ENCODE measurements at regions not wholly inside any gene's neighbourhood (a gene's known extent, or its start where the extent isn't known, plus 50 kb on each side); places are given as distances from the start of the nearest gene placed in this dataset.
"Not testable (repeated sequence)": the region's sequence is repeated elsewhere in the genome, so short reads cannot be mapped to it uniquely, and the experiment has no call there.

GRCh38 chr1:213538251-213538650 is 449.5 kb upstream of the PROX1 start:
- peaks cover 0 to 4% (median 0%) of the 10 kb centered on the region in 3 donors for H3K27me3 ChIP-seq (ENCODE audit: control insufficient read depth in 3 of 3, insufficient read depth in 3 of 3, low read length in 3 of 3)
- H3K9me3 ChIP-seq (ENCODE audit: control insufficient read depth in 3 of 3, low read length in 3 of 3) = no peaks in the 10 kb centered on the region
- no peak overlapping the region for H3K4me3 ChIP-seq (ENCODE audit: low read length in 3 of 3)
- H3K36me3 ChIP-seq (ENCODE audit: control insufficient read depth in 3 of 3, insufficient read depth in 3 of 3, low read length in 3 of 3) = no peaks in the 10 kb centered on the region
- H3K9ac ChIP-seq (ENCODE audit: low read depth in 1 of 3, low read length in 3 of 3) = no peak overlapping the region
- H3K27ac ChIP-seq (ENCODE audit: low read depth, low read length) = no peak overlapping the region
- no peaks in the 10 kb centered on the region for H3K4me1 ChIP-seq (ENCODE audit: control insufficient read depth in 3 of 3, insufficient read depth in 3 of 3, low read length in 3 of 3)

- H3K27ac ChIP-seq (ENCODE audit: low read depth, low read length) = no peak overlapping the region
- peaks cover 0 to 4% (median 0%) of the 10 kb centered on the region in 3 donors for H3K27me3 ChIP-seq (ENCODE audit: control insufficient read depth in 3 of 3, insufficient read depth in 3 of 3, low read length in 3 of 3)
- H3K4me1 ChIP-seq (ENCODE audit: control insufficient read depth in 3 of 3, insufficient read depth in 3 of 3, low read length in 3 of 3) = no peaks in the 10 kb centered on the region
- no peaks in the 10 kb centered on the region for H3K36me3 ChIP-seq (ENCODE audit: control insufficient read depth in 3 of 3, insufficient read depth in 3 of 3, low read length in 3 of 3)
- H3K9ac ChIP-seq (ENCODE audit: low read depth in 1 of 3, low read length in 3 of 3) = no peak overlapping the region
- H3K4me3 ChIP-seq (ENCODE audit: low read length in 3 of 3) = no peak overlapping the region
- H3K9me3 ChIP-seq (ENCODE audit: control insufficient read depth in 3 of 3, low read length in 3 of 3) = no peaks in the 10 kb centered on the region
Measured at GRCh38 chr1:213539464-213539863, 448.3 kb upstream of the PROX1 start.

GRCh38 chr1:213541641-213542040 is 446.1 kb upstream of the PROX1 start:
- H3K36me3 ChIP-seq (ENCODE audit: control insufficient read depth in 3 of 3, insufficient read depth in 3 of 3, low read length in 3 of 3) = no peaks in the 10 kb centered on the region
- H3K4me3 ChIP-seq (ENCODE audit: low read length in 3 of 3) = no peak overlapping the region
- H3K27me3 ChIP-seq (ENCODE audit: control insufficient read depth in 3 of 3, insufficient read depth in 3 of 3, low read length in 3 of 3) = peaks cover 0 to 4% (median 0%) of the 10 kb centered on the region in 3 donors
- H3K9me3 ChIP-seq (ENCODE audit: control insufficient read depth in 3 of 3, low read length in 3 of 3) = no peaks in the 10 kb centered on the region
- no peak overlapping the region for H3K9ac ChIP-seq (ENCODE audit: low read depth in 1 of 3, low read length in 3 of 3)
- no peaks in the 10 kb centered on the region for H3K4me1 ChIP-seq (ENCODE audit: control insufficient read depth in 3 of 3, insufficient read depth in 3 of 3, low read length in 3 of 3)
- H3K27ac ChIP-seq (ENCODE audit: low read depth, low read length) = no peak overlapping the region

GRCh38 chr1:213545181-213545580 is 442.6 kb upstream of the PROX1 start:
- H3K27ac ChIP-seq (ENCODE audit: low read depth, low read length); H3K4me3 ChIP-seq (ENCODE audit: low read length in 3 of 3); H3K27me3 ChIP-seq (ENCODE audit: control insufficient read depth in 3 of 3, insufficient read depth in 3 of 3, low read length in 3 of 3); H3K9ac ChIP-seq (ENCODE audit: low read depth in 1 of 3, low read length in 3 of 3); H3K4me1 ChIP-seq (ENCODE audit: control insufficient read depth in 3 of 3, insufficient read depth in 3 of 3, low read length in 3 of 3); H3K9me3 ChIP-seq (ENCODE audit: control insufficient read depth in 3 of 3, low read length in 3 of 3); H3K36me3 ChIP-seq (ENCODE audit: control insufficient read depth in 3 of 3, insufficient read depth in 3 of 3, low read length in 3 of 3): not testable (repeated sequence)

GRCh38 chr1:213549982-213550381 is 437.8 kb upstream of the PROX1 start:
- no peak overlapping the region for H3K27ac ChIP-seq (ENCODE audit: low read depth, low read length)
- no peaks in the 10 kb centered on the region for H3K36me3 ChIP-seq (ENCODE audit: control insufficient read depth in 3 of 3, insufficient read depth in 3 of 3, low read length in 3 of 3)
- no peaks in the 10 kb centered on the region for H3K27me3 ChIP-seq (ENCODE audit: control insufficient read depth in 3 of 3, insufficient read depth in 3 of 3, low read length in 3 of 3)
- no peaks in the 10 kb centered on the region for H3K9me3 ChIP-seq (ENCODE audit: control insufficient read depth in 3 of 3, low read length in 3 of 3)
- H3K9ac ChIP-seq (ENCODE audit: low read depth in 1 of 3, low read length in 3 of 3) = no peak overlapping the region
- H3K4me1 ChIP-seq (ENCODE audit: control insufficient read depth in 3 of 3, insufficient read depth in 3 of 3, low read length in 3 of 3) = no peaks in the 10 kb centered on the region
- H3K4me3 ChIP-seq (ENCODE audit: low read length in 3 of 3) = no peak overlapping the region

GRCh38 chr1:213550804-213551203 is 437.0 kb upstream of the PROX1 start:
- no peak overlapping the region for H3K9ac ChIP-seq (ENCODE audit: low read depth in 1 of 3, low read length in 3 of 3)
- no peaks in the 10 kb centered on the region for H3K9me3 ChIP-seq (ENCODE audit: control insufficient read depth in 3 of 3, low read length in 3 of 3)
- no peaks in the 10 kb centered on the region for H3K27me3 ChIP-seq (ENCODE audit: control insufficient read depth in 3 of 3, insufficient read depth in 3 of 3, low read length in 3 of 3)
- no peak overlapping the region for H3K27ac ChIP-seq (ENCODE audit: low read depth, low read length)
- no peaks in the 10 kb centered on the region for H3K36me3 ChIP-seq (ENCODE audit: control insufficient read depth in 3 of 3, insufficient read depth in 3 of 3, low read length in 3 of 3)
- H3K4me3 ChIP-seq (ENCODE audit: low read length in 3 of 3) = no peak overlapping the region
- no peaks in the 10 kb centered on the region for H3K4me1 ChIP-seq (ENCODE audit: control insufficient read depth in 3 of 3, insufficient read depth in 3 of 3, low read length in 3 of 3)

- H3K9me3 ChIP-seq (ENCODE audit: control insufficient read depth in 3 of 3, low read length in 3 of 3) = no peaks in the 10 kb centered on the region
- no peaks in the 10 kb centered on the region for H3K36me3 ChIP-seq (ENCODE audit: control insufficient read depth in 3 of 3, insufficient read depth in 3 of 3, low read length in 3 of 3)
- H3K4me3 ChIP-seq (ENCODE audit: low read length in 3 of 3) = no peak overlapping the region
- H3K27ac ChIP-seq (ENCODE audit: low read depth, low read length) = no peak overlapping the region
- no peak overlapping the region for H3K9ac ChIP-seq (ENCODE audit: low read depth in 1 of 3, low read length in 3 of 3)
- no peaks in the 10 kb centered on the region for H3K27me3 ChIP-seq (ENCODE audit: control insufficient read depth in 3 of 3, insufficient read depth in 3 of 3, low read length in 3 of 3)
- H3K4me1 ChIP-seq (ENCODE audit: control insufficient read depth in 3 of 3, insufficient read depth in 3 of 3, low read length in 3 of 3) = no peaks in the 10 kb centered on the region
Measured at GRCh38 chr1:213552045-213552444, 435.7 kb upstream of the PROX1 start.

GRCh38 chr1:213560226-213560625 is 427.5 kb upstream of the PROX1 start:
- H3K27ac ChIP-seq (ENCODE audit: low read depth, low read length) = no peak overlapping the region

GRCh38 chr1:213561870-213562269 is 425.9 kb upstream of the PROX1 start:
- Histone ChIP-seq H3K27ac (ENCODE audit: low read depth, low read length) (no peak overlapping the region), H3K36me3 (ENCODE audit: control insufficient read depth in 3 of 3, insufficient read depth in 3 of 3, low read length in 3 of 3) (no peaks in the 10 kb centered on the region), H3K9me3 (ENCODE audit: control insufficient read depth in 3 of 3, low read length in 3 of 3) (peaks cover 0 to 3% (median 2%) of the 10 kb centered on the region in 3 donors), H3K27me3 (ENCODE audit: control insufficient read depth in 3 of 3, insufficient read depth in 3 of 3, low read length in 3 of 3) (no peaks in the 10 kb centered on the region), H3K4me1 (ENCODE audit: control insufficient read depth in 3 of 3, insufficient read depth in 3 of 3, low read length in 3 of 3) (no peaks in the 10 kb centered on the region), H3K4me3 (ENCODE audit: low read length in 3 of 3) (no peak overlapping the region), H3K9ac (ENCODE audit: low read depth in 1 of 3, low read length in 3 of 3) (no peak overlapping the region)

More at GRCh38 chr1:213560226-213560625, 427.5 kb upstream of the PROX1 start:
- Histone ChIP-seq H3K36me3 (ENCODE audit: control insufficient read depth in 3 of 3, insufficient read depth in 3 of 3, low read length in 3 of 3) (no peaks in the 10 kb centered on the region), H3K9ac (ENCODE audit: low read depth in 1 of 3, low read length in 3 of 3) (no peak overlapping the region), H3K27me3 (ENCODE audit: control insufficient read depth in 3 of 3, insufficient read depth in 3 of 3, low read length in 3 of 3) (no peaks in the 10 kb centered on the region), H3K4me1 (ENCODE audit: control insufficient read depth in 3 of 3, insufficient read depth in 3 of 3, low read length in 3 of 3) (no peaks in the 10 kb centered on the region), H3K9me3 (ENCODE audit: control insufficient read depth in 3 of 3, low read length in 3 of 3) (peaks cover 0 to 3% (median 2%) of the 10 kb centered on the region in 3 donors), H3K4me3 (ENCODE audit: low read length in 3 of 3) (no peak overlapping the region)

GRCh38 chr1:213564215-213564659 is 423.5 kb upstream of the PROX1 start:
- Histone ChIP-seq H3K4me1 (ENCODE audit: control insufficient read depth in 3 of 3, insufficient read depth in 3 of 3, low read length in 3 of 3) (no peaks in the 10 kb centered on the region), H3K9ac (ENCODE audit: low read depth in 1 of 3, low read length in 3 of 3) (no peak overlapping the region), H3K27ac (ENCODE audit: low read depth, low read length) (no peak overlapping the region), H3K9me3 (ENCODE audit: control insufficient read depth in 3 of 3, low read length in 3 of 3) (peaks cover 0 to 3% (median 2%) of the 10 kb centered on the region in 3 donors), H3K27me3 (ENCODE audit: control insufficient read depth in 3 of 3, insufficient read depth in 3 of 3, low read length in 3 of 3) (no peaks in the 10 kb centered on the region), H3K4me3 (ENCODE audit: low read length in 3 of 3) (no peak overlapping the region), H3K36me3 (ENCODE audit: control insufficient read depth in 3 of 3, insufficient read depth in 3 of 3, low read length in 3 of 3) (no peaks in the 10 kb centered on the region)

Data from skeletal muscle tissue (tissue), 3 donors.